H9 (cell line): ENCODE measurements at regions not wholly inside any gene's neighbourhood (a gene's known extent, or its start where the extent isn't known, plus 50 kb on each side); places are given as distances from the start of the nearest gene placed in this dataset.

Experiments used
- DNase-seq: peaks from one replicate; pipeline ENCODE4 v3.0.0-alpha.2; 2017
- H2AFZ ChIP-seq: one replicate; pipeline ENCODE4 v1.6.1; 2013; ENCODE audit warnings: mild to moderate bottlenecking, low read length, control low read depth, moderate library complexity
- H2AK5ac ChIP-seq: 2 replicates; pipeline ENCODE4 v1.6.1; 2013; ENCODE audit warnings: low read length, control low read depth, mixed read lengths; ENCODE audit not compliant: insufficient read length
- H2BK120ac ChIP-seq: one replicate; pipeline ENCODE4 v1.6.1; 2013; ENCODE audit warnings: low read depth, mild to moderate bottlenecking, low read length, control low read depth, inconsistent platforms; ENCODE audit not compliant: poor library complexity, severe bottlenecking
- H2BK12ac ChIP-seq: 2 replicates; pipeline ENCODE4 v1.6.1; 2013; ENCODE audit warnings: low read length, control low read depth, mixed read lengths, low read depth; ENCODE audit not compliant: insufficient read length
- H2BK15ac ChIP-seq: 2 replicates; pipeline ENCODE4 v1.6.1; 2013; ENCODE audit warnings: low read depth, low read length, control low read depth
- H2BK20ac ChIP-seq: one replicate; pipeline ENCODE4 v1.6.1; 2013; ENCODE audit warnings: low read depth, mild to moderate bottlenecking, low read length, control low read depth, inconsistent platforms; ENCODE audit not compliant: poor library complexity, severe bottlenecking
- H2BK5ac ChIP-seq: 2 replicates; pipeline ENCODE4 v1.6.1; 2013; ENCODE audit warnings: low read length, control low read depth, mixed read lengths; ENCODE audit not compliant: insufficient read length
- H3K14ac ChIP-seq: 2 replicates; pipeline ENCODE4 v1.6.1; 2013; ENCODE audit warnings: low read length, control low read depth; ENCODE audit not compliant: insufficient read depth
- H3K18ac ChIP-seq: 2 replicates; pipeline ENCODE4 v1.6.1; 2013; ENCODE audit warnings: low read depth, mild to moderate bottlenecking, mixed read lengths, low read length, control low read depth; ENCODE audit not compliant: insufficient read length
- H3K23ac ChIP-seq: 2 replicates; pipeline ENCODE4 v1.6.1; 2013; ENCODE audit warnings: low read length, control low read depth, mixed read lengths, low read depth; ENCODE audit not compliant: insufficient read length
- H3K23me2 ChIP-seq: 2 replicates; pipeline ENCODE4 v1.6.1; 2013; ENCODE audit warnings: low read depth, mild to moderate bottlenecking, mixed read lengths, low read length, control low read depth; ENCODE audit not compliant: insufficient read length, poor library complexity, severe bottlenecking
- H3K27ac ChIP-seq: 2 replicates; pipeline ENCODE4 v1.5.1; 2013; ENCODE audit warnings: low read length, control low read depth, mixed read lengths, low read depth; ENCODE audit not compliant: insufficient read length
- H3K27me3 ChIP-seq: 2 replicates; pipeline ENCODE4 v1.6.1; 2013; ENCODE audit warnings: low read length, control low read depth, inconsistent platforms; ENCODE audit not compliant: insufficient read depth
- H3K4ac ChIP-seq: 2 replicates; pipeline ENCODE4 v1.6.1; 2013; ENCODE audit warnings: low read depth, mild to moderate bottlenecking, control low read depth, inconsistent platforms, low read length, moderate library complexity
- H3K4me1 ChIP-seq: 2 replicates; pipeline ENCODE4 v1.6.1; 2013; ENCODE audit warnings: low read length, control low read depth, inconsistent platforms; ENCODE audit not compliant: insufficient read depth
- H3K4me2 ChIP-seq: 2 replicates; pipeline ENCODE4 v1.6.1; 2013; ENCODE audit warnings: low read length, control low read depth, mixed read lengths; ENCODE audit not compliant: insufficient read length, insufficient read depth
- H3K56ac ChIP-seq: 2 replicates; pipeline ENCODE4 v1.6.1; 2013; ENCODE audit warnings: low read depth, mild to moderate bottlenecking, mixed read lengths, low read length, control low read depth; ENCODE audit not compliant: insufficient read length
- H3K79me1 ChIP-seq: 2 replicates; pipeline ENCODE4 v1.6.1; 2013; ENCODE audit warnings: low read depth, mild to moderate bottlenecking, moderate library complexity, low read length, control low read depth, inconsistent platforms; ENCODE audit not compliant: insufficient read depth, poor library complexity, severe bottlenecking
- H3K79me2 ChIP-seq: 2 replicates; pipeline ENCODE4 v1.6.1; 2013; ENCODE audit warnings: low read length, control low read depth, inconsistent platforms; ENCODE audit not compliant: insufficient read depth
- H3K9ac ChIP-seq: 2 replicates; pipeline ENCODE4 v1.6.1; 2013; ENCODE audit warnings: low read length, control low read depth, mixed read lengths; ENCODE audit not compliant: insufficient read length; ENCODE audit errors: extremely low read depth
- H3K9me3 ChIP-seq: one replicate; pipeline ENCODE4 v1.6.1; 2013; ENCODE audit warnings: low read depth, low read length, inconsistent platforms; ENCODE audit not compliant: control insufficient read depth
- H3T11ph ChIP-seq: one replicate; pipeline ENCODE4 v1.6.1; 2013; ENCODE audit warnings: mild to moderate bottlenecking, low read length, control low read depth, inconsistent platforms
- H4K20me1 ChIP-seq: one replicate; pipeline ENCODE4 v1.6.1; 2013; ENCODE audit not compliant: control insufficient read depth, insufficient read length, insufficient read depth
- H4K5ac ChIP-seq: 2 replicates; pipeline ENCODE4 v1.6.1; 2013; ENCODE audit warnings: low read depth, mild to moderate bottlenecking, mixed read lengths, low read length, control low read depth; ENCODE audit not compliant: insufficient read length
- H4K8ac ChIP-seq: replicated peaks from 2 replicates; pipeline ENCODE4 v1.6.1; 2013; ENCODE audit warnings: low read length, control low read depth, mixed read lengths, low read depth; ENCODE audit not compliant: insufficient read length
- H4K91ac ChIP-seq: 2 replicates; pipeline ENCODE4 v1.6.1; 2013; ENCODE audit warnings: low read depth, mild to moderate bottlenecking, moderate library complexity, mixed read lengths, low read length, control low read depth; ENCODE audit not compliant: insufficient read length
- H3K27ac Mint-ChIP-seq, 3 experiments: 2 replicates in 2 of 3; 3 replicates in 1 of 3; pipeline ENCODE4 v1.8.0; 2020 to 2021; ENCODE audit warnings: mixed read lengths in 3 of 3, mild to moderate bottlenecking in 1 of 3, moderate library complexity in 1 of 3
- H3K27me3 Mint-ChIP-seq: 2 replicates; pipeline ENCODE4 v1.8.0; 2021; ENCODE audit warnings: low read depth, mild to moderate bottlenecking, moderate library complexity, mixed read lengths
- H3K36me3 Mint-ChIP-seq, 3 experiments: 2 replicates in 2 of 3; 3 replicates in 1 of 3; pipeline ENCODE4 v1.8.0; 2020 to 2021; ENCODE audit warnings: low read depth in 3 of 3, mixed read lengths in 3 of 3; ENCODE audit not compliant: insufficient read depth in 1 of 3
- H3K4me1 Mint-ChIP-seq, 2 experiments: 2 replicates each; pipeline ENCODE4 v1.8.0; 2020; ENCODE audit warnings: mixed read lengths in 2 of 2
- H3K4me3 Mint-ChIP-seq, 2 experiments: 2 replicates in 1 of 2; 3 replicates in 1 of 2; pipeline ENCODE4 v1.8.0; 2020 to 2021; ENCODE audit warnings: mild to moderate bottlenecking in 2 of 2, mixed read lengths in 2 of 2, moderate library complexity in 1 of 2
- H3K9me3 Mint-ChIP-seq, 2 experiments: 2 replicates in 1 of 2; 3 replicates in 1 of 2; pipeline ENCODE4 v1.8.0; 2020; ENCODE audit warnings: mild to moderate bottlenecking in 2 of 2, mixed read lengths in 2 of 2, moderate library complexity in 1 of 2
- CTCF ChIP-seq: fragments of 200-600 bp; sonication (generic); conservative IDR thresholded peaks from 3 replicates; pipeline ENCODE4 v1.8.0; 2021; ENCODE audit warnings: antibody characterized with exemption, mild to moderate bottlenecking
- WGBS: extraction: QIAGEN DNeasy Blood & Tissue Kit; methylation state at CpG from one replicate; pipeline ENCODE4 v1.1.7; 2013; ENCODE audit warnings: missing lambda C conversion rate, low lambda C conversion rate, mixed read lengths; ENCODE audit not compliant: insufficient read length; ENCODE audit errors: extremely low coverage; 5-methylcytosine and 5-hydroxymethylcytosine counted together

GRCh38 chr14:50026396-50026795 lies 90.0 kb downstream of the VCPKMT start:
- no peak overlapping the region for H3K4me3 Mint-ChIP-seq
- H3K27ac Mint-ChIP-seq, result no peak overlapping the region
- no peak overlapping the region for H3K4ac ChIP-seq

More at GRCh38 chr14:50026396-50026795, 90.0 kb downstream of the VCPKMT start:
- H2BK120ac ChIP-seq, result no peak overlapping the region
- no peak overlapping the region for H2BK15ac ChIP-seq
- H3K9me3 ChIP-seq, result no peaks in the 10 kb centered on the region
- H3K27me3 ChIP-seq, result no peaks in the 10 kb centered on the region
- H4K91ac ChIP-seq, result no peak overlapping the region
- no peaks in the 10 kb centered on the region for H3K79me1 ChIP-seq
- H2BK12ac ChIP-seq, result no peak overlapping the region
- no peak overlapping the region for H4K8ac ChIP-seq
- no peak overlapping the region for H4K5ac ChIP-seq
- Mint-ChIP-seq H3K4me1 (0 out of 4 replicates have a peak, but pooled peaks cover 0 to 2% of the 10 kb centered on the region in 2 experiments), H3K9me3 (peaks cover 3 to 5% of the 10 kb centered on the region in 2 experiments; a peak in 2 of 5 replicates), H3K36me3 (no peaks in the 10 kb centered on the region; a peak in 1 of 7 replicates), H3K27me3 (peaks cover 5% of the 10 kb centered on the region)
- H3K56ac ChIP-seq, result no peak overlapping the region
- TF ChIP-seq CTCF, result no peak
- no peak overlapping the region for H3T11ph ChIP-seq
- no peaks in the 10 kb centered on the region for H3K79me2 ChIP-seq
- no peak overlapping the region for H3K14ac ChIP-seq
- no peaks in the 10 kb centered on the region for H3K23me2 ChIP-seq
- no CpG with 5 or more reads among the region's 3 CpGs for WGBS
- H2AK5ac ChIP-seq, result no peak overlapping the region
- H3K4me1 ChIP-seq, result no peaks in the 10 kb centered on the region; the same call in 1 of the 2 replicates
- no peak overlapping the region for H3K27ac ChIP-seq
- no peak for DNase-seq
- no peak overlapping the region for H3K18ac ChIP-seq
- no peaks in the 10 kb centered on the region for H4K20me1 ChIP-seq
- H2AFZ ChIP-seq, result no peak overlapping the region
- no peak overlapping the region for H3K4me2 ChIP-seq
- no peak overlapping the region for H2BK20ac ChIP-seq
- no peak overlapping the region for H3K9ac ChIP-seq
- H2BK5ac ChIP-seq, result no peak overlapping the region
- no peak overlapping the region for H3K23ac ChIP-seq
